Daoy (cell line): ENCODE measurements at regions not wholly inside any gene's neighbourhood (a gene's known extent, or its start where the extent isn't known, plus 50 kb on each side); places are given as distances from the start of the nearest gene placed in this dataset.

Experiments
- DNase-seq: peaks from one replicate; pipeline ENCODE4 v3.0.0-alpha.2; 2015; ENCODE audit warnings: low read depth

DNA sequence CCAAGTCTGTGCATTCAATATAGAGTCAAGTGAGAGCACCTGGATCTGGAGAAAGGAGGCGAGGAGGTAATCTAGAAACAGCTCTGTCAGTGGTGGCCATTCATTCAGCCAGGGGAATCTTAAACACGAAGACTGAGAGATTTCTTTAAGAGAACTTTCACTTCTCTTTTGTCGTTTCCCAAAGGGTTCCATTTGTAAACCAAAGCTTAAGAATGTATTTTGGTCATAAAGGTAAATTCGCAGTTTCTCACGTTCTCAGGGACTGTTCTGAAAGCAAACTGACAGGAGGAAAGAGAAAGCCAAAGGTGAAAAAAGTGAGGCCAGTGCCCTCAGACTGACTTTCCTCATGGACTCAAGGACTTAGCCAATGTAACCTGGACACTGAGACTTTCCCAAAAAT is 513.5 kb downstream of the CMPK2 start:
- no peak for DNase-seq

GRCh38 chr2:6352906-6353515 is 512.7 kb downstream of the CMPK2 start:
- no peak for DNase-seq

DNA sequence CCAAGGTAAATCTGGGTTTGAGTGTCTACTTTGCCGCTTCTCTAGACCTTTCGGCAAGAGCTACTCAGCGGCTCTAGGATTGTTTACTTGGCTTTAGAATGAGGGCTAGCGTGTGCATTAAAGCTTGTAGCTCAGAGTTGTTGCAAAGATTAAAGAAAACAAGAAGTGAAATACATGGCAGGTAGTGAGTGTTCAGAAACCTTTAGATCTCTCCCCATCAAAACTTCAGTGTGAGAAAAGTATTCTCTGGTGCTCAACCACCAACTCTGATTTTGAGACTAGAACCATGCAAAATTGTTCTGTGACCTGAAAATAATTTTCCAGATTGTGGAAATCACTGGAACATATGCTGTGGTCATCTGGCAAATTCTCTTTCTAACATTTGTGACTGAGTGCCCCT is 512.0 kb downstream of the CMPK2 start:
- DNase-seq = no peak

- DNase-seq = no peak
Observed at GRCh38 chr2:6354546-6354945, 511.2 kb downstream of the CMPK2 start.

GRCh38 chr2:6355886-6356761 is 509.6 kb downstream of the CMPK2 start:
- DNase-seq = no peak

- no peak for DNase-seq
Observed at GRCh38 chr2:6358546-6358945, 507.2 kb downstream of the CMPK2 start.

DNA sequence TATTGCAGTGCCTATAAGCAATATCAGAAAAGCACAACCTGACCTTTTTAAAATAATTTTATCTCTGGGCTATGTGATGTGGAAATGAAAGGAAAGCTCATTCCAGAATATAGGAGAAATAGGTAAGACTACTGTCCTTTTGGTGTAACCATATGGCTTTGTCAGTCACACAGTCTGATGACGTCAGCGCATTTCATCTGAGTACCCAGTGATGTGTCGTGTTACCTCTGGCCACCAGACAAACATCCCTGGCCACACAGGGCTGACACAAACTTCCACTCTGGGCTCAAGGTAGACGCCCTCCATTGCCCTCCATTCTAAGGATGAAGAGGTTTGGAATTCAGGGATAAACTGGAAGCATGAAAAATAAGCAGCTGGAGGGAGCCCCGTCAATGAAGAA is 506.7 kb downstream of the CMPK2 start:
- DNase-seq = no peak

- DNase-seq = no peak
Observed at GRCh38 chr2:6359964-6360363, 505.7 kb downstream of the CMPK2 start.

DNA sequence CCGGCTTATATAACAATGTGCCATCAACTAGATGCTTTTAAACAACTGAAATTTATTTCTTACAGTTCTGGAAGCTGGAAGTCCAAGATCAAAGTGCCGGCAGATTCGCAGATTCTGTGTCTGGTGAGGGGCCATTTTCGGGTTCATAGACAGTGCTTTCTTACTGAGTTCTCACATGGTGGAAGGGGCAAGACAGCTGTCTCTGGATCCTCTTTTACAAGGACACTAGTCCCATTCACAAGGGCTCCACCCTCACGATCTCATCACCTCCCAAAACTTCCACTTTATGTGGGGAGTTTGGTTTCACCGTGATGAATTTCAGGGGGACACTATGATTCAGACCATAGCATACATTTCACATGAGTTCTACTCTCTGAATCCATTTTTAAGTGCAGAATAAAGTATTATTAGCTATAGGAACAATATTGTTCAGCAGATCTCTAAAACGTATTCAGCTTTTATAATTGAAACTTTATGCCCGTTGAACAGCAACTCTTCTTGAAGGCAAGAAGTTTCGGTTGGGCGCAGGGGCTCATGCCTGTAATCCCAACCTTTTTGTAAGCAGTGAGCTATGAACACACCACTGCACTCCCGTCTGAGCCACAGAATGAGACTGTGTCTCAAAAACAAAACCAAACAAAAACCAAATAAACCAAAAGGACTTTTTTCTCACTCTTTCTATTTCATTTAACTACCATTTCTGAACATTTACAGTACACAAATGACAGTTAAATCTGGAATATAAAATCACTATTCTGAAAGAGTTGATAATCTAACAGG is 502.8 kb downstream of the CMPK2 start:
- no peak for DNase-seq

DNA sequence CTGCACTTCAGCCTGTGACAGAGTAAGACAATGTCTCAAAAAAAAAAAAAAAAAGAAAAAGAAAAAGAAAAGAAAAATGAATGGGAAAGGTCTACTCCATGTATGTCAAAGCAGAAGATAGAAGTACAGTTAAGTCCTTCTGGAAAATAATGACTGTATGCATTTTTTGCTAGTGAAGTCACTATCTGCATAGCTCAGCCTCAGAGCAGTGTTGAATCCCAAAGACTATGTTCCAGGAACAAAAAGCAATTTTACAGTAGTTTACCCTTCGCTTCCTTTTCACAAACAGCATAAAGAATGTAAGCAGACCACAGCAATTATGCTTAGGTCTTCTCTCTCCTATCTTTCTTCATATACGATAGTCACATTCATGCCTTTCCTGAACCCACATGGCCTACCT is 497.4 kb downstream of the CMPK2 start:
- DNase-seq = no peak

DNA sequence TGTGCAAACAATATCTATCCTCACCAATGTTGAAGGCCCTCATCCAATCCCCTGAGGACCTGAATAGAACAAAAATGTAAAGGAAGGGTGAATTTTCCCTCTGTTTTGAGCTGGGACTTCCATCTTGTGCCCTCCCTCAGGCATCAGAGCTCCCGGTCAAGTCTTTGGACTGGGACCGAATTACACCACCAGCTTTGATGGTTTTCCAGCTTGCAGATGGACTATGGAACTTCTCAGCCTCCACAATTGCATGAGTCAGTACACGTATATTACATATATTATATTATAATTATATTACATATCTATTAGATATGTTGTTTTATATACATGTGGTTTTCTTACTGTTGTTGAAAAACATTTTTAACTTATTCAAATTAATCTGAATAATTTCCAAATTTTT is 496.4 kb downstream of the CMPK2 start:
- no peak for DNase-seq

DNA sequence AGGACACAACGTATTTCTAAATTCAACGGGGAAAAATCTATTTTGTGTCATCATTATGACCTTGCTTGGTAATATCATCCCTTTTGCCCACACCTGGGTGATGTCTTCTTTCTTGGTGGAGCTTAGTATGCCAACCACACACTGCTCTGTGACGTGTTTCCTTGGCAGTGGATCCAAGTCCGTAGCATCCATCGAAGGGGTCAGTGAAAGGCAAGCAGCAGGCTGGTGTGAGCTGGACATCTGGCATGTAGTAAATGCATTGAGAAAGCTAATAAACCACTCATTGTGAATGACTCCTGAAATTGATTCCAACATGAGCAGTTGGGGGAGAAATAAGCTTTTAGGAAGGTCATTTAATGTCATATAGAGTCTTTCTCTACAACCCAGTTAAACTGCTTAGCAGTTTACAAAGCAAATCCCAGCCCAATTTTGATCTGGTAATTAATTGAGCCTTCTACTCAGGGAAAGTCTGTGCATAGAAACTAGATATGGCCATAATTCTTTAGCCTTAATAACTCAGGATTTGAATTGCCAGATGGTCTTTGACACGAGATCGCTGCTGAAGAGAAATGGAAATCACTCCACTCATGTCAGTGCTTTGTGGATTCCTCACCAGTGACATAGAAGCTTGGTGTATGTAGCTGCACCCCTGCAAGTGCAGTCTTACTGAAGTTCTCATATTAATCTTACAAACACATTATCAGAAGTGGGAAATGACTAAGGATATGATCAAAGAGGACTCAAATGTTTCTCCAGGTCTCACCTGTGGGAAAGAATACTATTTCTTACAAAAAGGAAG is 494.8 kb downstream of the CMPK2 start:
- no peak for DNase-seq

DNA sequence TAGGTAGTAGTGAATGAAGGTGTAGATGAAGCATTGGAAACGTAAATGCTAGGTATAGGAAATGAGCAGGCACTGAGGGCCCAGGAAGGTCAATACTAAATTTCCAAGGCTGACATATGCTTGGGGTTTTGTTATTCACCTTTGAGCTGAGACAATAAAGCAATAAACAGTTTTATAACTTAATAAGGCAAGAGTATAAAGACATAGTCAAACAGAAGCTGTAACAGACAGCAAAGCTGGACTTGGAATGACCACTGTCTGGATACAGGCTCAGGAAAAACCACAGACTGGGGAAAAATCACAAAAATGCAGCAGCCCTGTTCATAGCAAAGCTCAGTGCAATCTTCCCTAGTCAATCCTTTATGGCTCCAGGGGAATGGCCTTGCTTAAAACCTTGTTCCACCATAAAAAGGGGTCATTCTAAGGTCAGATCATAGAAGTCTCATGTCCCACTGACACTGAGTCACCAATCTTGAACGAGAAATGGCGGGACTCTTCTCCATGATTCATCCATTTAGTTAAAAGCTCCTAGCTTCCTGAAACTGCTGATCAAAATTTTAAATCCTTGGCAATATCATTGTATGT is 493.3 kb downstream of the CMPK2 start:
- DNase-seq = no peak

DNA sequence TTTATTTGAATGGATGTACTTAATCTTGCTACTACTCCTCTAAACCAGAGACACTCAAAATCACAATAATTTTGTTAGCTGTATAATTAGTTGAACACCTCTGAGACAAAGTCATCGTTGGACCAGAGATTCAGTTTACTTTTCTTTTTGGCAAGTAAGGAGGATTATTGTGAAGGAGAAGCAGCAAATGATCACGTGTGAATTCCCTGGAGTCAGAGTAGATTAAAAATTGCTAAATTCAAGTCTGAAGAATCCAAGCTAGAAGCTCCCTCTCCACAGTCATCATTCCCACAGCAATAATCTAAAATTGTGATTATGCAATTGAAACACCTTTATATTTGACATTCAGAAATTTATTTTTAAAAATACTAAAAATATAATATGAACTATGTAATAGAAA is 484.4 kb downstream of the CMPK2 start:
- no peak for DNase-seq

- DNase-seq = no peak
Observed at GRCh38 chr2:6384341-6384740, 481.4 kb downstream of the CMPK2 start.

GRCh38 chr2:6392354-6392753 is 473.4 kb downstream of the CMPK2 start:
- DNase-seq = no peak

DNA sequence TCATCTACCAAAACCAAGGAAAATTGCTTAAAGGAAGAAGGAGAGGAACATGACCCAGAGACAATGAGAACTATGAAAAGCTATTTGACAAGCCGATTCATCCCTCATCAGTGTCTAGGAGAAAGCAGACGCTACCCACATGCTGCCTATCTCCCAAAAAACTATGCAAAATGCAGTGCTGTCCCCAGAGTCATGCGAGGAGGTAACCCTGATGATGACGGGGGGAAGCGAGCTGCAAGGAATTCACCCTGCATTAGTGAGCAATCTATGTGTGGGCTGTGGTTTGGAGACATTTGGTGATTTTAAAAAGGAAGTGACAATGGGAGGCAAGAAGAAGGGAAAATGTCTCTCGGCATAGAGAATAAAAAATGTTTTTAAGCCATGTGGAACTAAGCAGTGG is 472.7 kb downstream of the CMPK2 start:
- DNase-seq = no peak

DNA sequence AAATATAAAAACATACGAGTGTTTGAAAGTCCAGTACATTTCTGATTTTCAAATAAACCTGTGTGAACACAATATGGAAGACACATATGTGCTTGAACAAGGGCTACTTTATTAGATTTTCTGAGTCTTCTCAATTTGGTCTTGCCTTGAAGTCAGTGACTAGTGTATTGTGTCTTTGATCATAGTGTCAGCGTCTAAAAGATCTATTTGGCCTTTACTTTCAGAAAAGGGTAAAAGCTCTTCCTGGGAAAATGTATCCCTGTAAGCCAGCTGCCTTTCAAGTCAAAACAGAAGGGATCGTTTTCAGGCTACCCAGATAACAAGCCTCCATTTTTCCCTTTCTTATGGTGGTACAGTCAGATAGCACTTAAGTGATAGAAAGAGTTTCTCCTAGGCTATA is 471.9 kb downstream of the CMPK2 start:
- DNase-seq = no peak

- no peak for DNase-seq
Observed at GRCh38 chr2:6394276-6394675, 471.4 kb downstream of the CMPK2 start.

GRCh38 chr2:6398421-6398820 is 467.3 kb downstream of the CMPK2 start:
- DNase-seq = no peak

- DNase-seq = no peak
Observed at GRCh38 chr2:6401301-6401700, 464.4 kb downstream of the CMPK2 start.

- no peak for DNase-seq
Observed at GRCh38 chr2:6408057-6408456, 457.6 kb downstream of the CMPK2 start.
